Natural killer cell (primary cell): ENCODE measurements at regions not wholly inside any gene's neighbourhood (a gene's known extent, or its start where the extent isn't known, plus 50 kb on each side); places are given as distances from the start of the nearest gene placed in this dataset.

Experiments used
- ATAC-seq, 3 donors: fragments of 150-1000 bp in 2 of 3; fragments of 200-7000 bp in 1 of 3; cut with Tn5 transposase; 1 replicate in 1 of 3; 2 replicates in 2 of 3; pipeline ENCODE4 v1.10.0; 2021; ENCODE audit warnings: mild to moderate bottlenecking in 2 of 3, moderate library complexity in 2 of 3
- DNase-seq, 2 donors: peaks; one replicate each; pipeline versions ENCODE4 v3.0.0 to v3.0.0-alpha.2; 2013 to 2021; ENCODE audit warnings: mixed read lengths in 1 of 2
- H3K27ac ChIP-seq: one replicate; pipeline ENCODE4 v1.5.1; 2013; ENCODE audit warnings: mild to moderate bottlenecking, low read length
- H3K27me3 ChIP-seq: one replicate; pipeline ENCODE4 v1.6.1; 2013; ENCODE audit warnings: low read length; ENCODE audit not compliant: control insufficient read depth, insufficient read depth
- H3K36me3 ChIP-seq: one replicate; pipeline ENCODE4 v1.6.1; 2013; ENCODE audit warnings: low read length; ENCODE audit not compliant: control insufficient read depth, insufficient read depth
- H3K4me1 ChIP-seq: one replicate; pipeline ENCODE4 v1.6.1; 2013; ENCODE audit warnings: low read length; ENCODE audit not compliant: control insufficient read depth, insufficient read depth
- H3K4me3 ChIP-seq: one replicate; pipeline ENCODE4 v1.5.1; 2013; ENCODE audit warnings: low read length
- H3K9me3 ChIP-seq: one replicate; pipeline ENCODE4 v1.6.1; 2013; ENCODE audit warnings: low read length; ENCODE audit not compliant: control insufficient read depth, insufficient read depth
- H3K27ac Mint-ChIP-seq, 2 donors: one replicate each; pipeline ENCODE4 v1.8.0; 2022; ENCODE audit warnings: mild to moderate bottlenecking in 2 of 2, mixed read lengths in 2 of 2, moderate library complexity in 1 of 2
- H3K27me3 Mint-ChIP-seq, 2 donors: one replicate each; pipeline ENCODE4 v1.8.0; 2022; ENCODE audit warnings: low read depth in 2 of 2, mixed read lengths in 2 of 2
- H3K36me3 Mint-ChIP-seq: one replicate; pipeline ENCODE4 v1.8.0; 2022; ENCODE audit warnings: mixed read lengths
- H3K4me1 Mint-ChIP-seq, 2 donors: one replicate each; pipeline ENCODE4 v1.8.0; 2022; ENCODE audit warnings: mixed read lengths in 2 of 2
- H3K4me3 Mint-ChIP-seq: one replicate; pipeline ENCODE4 v1.8.0; 2022; ENCODE audit warnings: mild to moderate bottlenecking, moderate library complexity, mixed read lengths
- H3K9me3 Mint-ChIP-seq, 2 donors: one replicate each; pipeline ENCODE4 v1.8.0; 2022; ENCODE audit warnings: mixed read lengths in 2 of 2
- WGBS: methylation state at CpG from one replicate; pipeline ENCODE4 v1.1.7; 2013; ENCODE audit warnings: missing lambda C conversion rate; ENCODE audit not compliant: insufficient coverage; 5-methylcytosine and 5-hydroxymethylcytosine counted together
- intact Hi-C: fragments of 100-400 bp; cut with micrococcal nuclease; formaldehyde crosslinking; loops from one replicate; pipeline ENCODE4 v1.14.2; 2022
- TF ChIP-seq, protein P1 (sequence below): fragments of 200-600 bp; IDR thresholded peaks from one replicate; pipeline ENCODE4 v1.8.0; 2022; ENCODE audit warnings: antibody characterized with exemption

DNA sequence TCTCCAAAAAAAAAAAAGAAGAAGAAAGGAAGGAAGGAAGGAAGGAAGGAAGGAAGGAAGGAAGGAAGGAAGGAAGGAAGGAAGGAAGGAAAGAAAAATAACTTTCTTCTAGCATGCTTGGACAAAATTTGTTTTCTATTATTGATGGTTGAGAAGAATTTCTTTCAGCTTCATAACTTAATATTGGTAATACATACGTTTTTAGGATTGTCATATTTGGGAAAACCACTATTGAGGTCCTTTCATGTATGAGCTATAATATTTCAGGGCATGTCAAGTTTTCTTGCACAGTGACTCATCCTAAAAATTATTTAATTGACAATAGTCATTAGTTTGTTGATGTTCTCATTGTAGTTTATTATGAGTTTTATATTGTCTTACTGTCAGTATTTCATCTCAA is 66.4 kb upstream of the PKDCC start:
- no peak overlapping the region for H3K4me3 Mint-ChIP-seq
- DNase-seq (no peak), ATAC-seq (no peak)
- peaks cover 9 to 10% of the 10 kb centered on the region in 2 donors for H3K27me3 Mint-ChIP-seq
- TF ChIP-seq, protein P1, sequence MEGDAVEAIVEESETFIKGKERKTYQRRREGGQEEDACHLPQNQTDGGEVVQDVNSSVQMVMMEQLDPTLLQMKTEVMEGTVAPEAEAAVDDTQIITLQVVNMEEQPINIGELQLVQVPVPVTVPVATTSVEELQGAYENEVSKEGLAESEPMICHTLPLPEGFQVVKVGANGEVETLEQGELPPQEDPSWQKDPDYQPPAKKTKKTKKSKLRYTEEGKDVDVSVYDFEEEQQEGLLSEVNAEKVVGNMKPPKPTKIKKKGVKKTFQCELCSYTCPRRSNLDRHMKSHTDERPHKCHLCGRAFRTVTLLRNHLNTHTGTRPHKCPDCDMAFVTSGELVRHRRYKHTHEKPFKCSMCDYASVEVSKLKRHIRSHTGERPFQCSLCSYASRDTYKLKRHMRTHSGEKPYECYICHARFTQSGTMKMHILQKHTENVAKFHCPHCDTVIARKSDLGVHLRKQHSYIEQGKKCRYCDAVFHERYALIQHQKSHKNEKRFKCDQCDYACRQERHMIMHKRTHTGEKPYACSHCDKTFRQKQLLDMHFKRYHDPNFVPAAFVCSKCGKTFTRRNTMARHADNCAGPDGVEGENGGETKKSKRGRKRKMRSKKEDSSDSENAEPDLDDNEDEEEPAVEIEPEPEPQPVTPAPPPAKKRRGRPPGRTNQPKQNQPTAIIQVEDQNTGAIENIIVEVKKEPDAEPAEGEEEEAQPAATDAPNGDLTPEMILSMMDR: no peak
- no peak overlapping the region for H3K27ac Mint-ChIP-seq
- no CpG with 5 or more reads among the region's 1 CpG for WGBS
- H3K4me1 ChIP-seq: no peaks in the 10 kb centered on the region
- H3K9me3 Mint-ChIP-seq: no peaks in the 10 kb centered on the region
- no peaks in the 10 kb centered on the region for H3K36me3 ChIP-seq
- H3K4me1 Mint-ChIP-seq: no peaks in the 10 kb centered on the region
- no peak overlapping the region for H3K27ac ChIP-seq
- H3K27me3 ChIP-seq: no peaks in the 10 kb centered on the region
- no peaks in the 10 kb centered on the region for H3K9me3 ChIP-seq
- H3K36me3 Mint-ChIP-seq: no peaks in the 10 kb centered on the region
- H3K4me3 ChIP-seq: no peak overlapping the region
- intact Hi-C loops: no loop called here

DNA sequence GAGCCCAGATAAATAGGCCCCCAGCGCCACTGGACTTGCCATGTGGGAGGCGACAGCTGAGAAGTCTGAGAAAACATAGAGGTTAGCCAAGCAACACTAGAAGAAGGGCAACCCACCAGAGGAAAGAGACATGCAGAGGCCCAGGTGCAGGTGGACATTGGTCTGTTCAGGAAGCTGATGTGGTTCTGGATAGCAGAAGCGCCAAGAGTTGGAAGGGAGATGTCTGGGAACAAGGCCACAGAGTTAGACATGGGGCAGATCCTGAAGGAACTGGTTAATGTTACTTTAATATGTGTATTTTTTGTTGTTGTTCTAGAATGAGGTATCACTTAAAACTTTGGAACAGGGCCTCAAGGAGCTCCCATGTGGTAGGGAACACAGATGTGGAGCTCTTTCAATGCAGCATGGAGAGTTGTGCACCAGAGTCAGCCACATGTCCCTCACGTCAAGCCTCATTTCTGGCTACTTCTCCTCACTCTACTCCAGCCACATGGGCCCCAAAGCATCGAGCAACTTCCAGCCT is 62.2 kb upstream of the PKDCC start:
- no peaks in the 10 kb centered on the region for H3K36me3 ChIP-seq
- TF ChIP-seq, protein P1: no peak
- Mint-ChIP-seq H3K4me1 (no peaks in the 10 kb centered on the region), H3K27ac (no peak overlapping the region), H3K9me3 (no peaks in the 10 kb centered on the region), H3K4me3 (no peak overlapping the region), H3K36me3 (no peaks in the 10 kb centered on the region), H3K27me3 (peaks cover 8 to 22% of the 10 kb centered on the region in 2 donors)
- no peak overlapping the region for H3K4me3 ChIP-seq
- H3K27ac ChIP-seq: no peak overlapping the region
- intact Hi-C loops: no loop called here
- no peaks in the 10 kb centered on the region for H3K9me3 ChIP-seq
- 90% methylated on average over 5 of the region's 5 CpGs for WGBS
- ATAC-seq: no peak
- no peaks in the 10 kb centered on the region for H3K4me1 ChIP-seq
- no peaks in the 10 kb centered on the region for H3K27me3 ChIP-seq
- no peak for DNase-seq

DNA sequence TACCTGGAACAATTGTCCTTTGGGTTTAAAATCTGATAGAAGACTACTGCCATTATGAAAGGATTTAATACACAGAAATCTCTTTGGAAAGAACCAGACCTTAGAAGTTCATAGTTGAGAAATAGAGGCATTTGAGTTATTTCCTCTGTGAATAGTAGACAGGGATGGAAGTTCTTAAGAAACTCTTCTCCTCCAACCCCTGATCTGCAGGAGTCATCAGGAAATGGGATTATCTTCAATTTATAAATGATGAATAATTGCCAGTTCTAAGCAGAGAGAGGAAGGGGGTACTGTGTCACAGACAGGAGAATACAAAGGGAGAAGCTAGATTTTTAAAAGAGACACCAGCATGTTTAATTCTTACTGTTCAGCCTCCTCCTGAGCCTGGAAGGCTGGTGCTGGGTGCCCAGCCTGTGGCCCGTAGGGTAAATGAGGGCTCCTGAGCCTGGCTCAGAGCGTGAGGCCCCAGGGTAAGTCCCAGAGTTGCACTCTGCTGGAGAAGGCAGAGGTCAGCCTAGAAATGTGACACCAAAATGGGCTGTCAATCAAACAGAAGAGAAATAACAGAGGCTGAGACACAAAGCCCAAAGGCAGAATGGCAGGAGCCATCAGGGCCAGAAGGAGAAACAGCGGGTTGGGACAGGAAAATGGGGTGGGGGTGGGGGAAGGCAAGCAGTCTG is 58.2 kb upstream of the PKDCC start:
- 93% methylated on average over 3 of the region's 3 CpGs for WGBS
- no peak for ATAC-seq
- TF ChIP-seq, protein P1: no peak
- Mint-ChIP-seq H3K27me3 (peaks cover 13 to 22% of the 10 kb centered on the region in 2 donors), H3K9me3 (no peaks in the 10 kb centered on the region), H3K4me3 (no peak overlapping the region), H3K4me1 (no peaks in the 10 kb centered on the region), H3K27ac (no peak overlapping the region), H3K36me3 (no peaks in the 10 kb centered on the region)
- H3K27ac ChIP-seq: no peak overlapping the region
- H3K27me3 ChIP-seq: no peaks in the 10 kb centered on the region
- H3K9me3 ChIP-seq: no peaks in the 10 kb centered on the region
- no peak overlapping the region for H3K4me3 ChIP-seq
- H3K36me3 ChIP-seq: no peaks in the 10 kb centered on the region
- H3K4me1 ChIP-seq: no peaks in the 10 kb centered on the region
- intact Hi-C loops: no loop called here
- DNase-seq: no peak

DNA sequence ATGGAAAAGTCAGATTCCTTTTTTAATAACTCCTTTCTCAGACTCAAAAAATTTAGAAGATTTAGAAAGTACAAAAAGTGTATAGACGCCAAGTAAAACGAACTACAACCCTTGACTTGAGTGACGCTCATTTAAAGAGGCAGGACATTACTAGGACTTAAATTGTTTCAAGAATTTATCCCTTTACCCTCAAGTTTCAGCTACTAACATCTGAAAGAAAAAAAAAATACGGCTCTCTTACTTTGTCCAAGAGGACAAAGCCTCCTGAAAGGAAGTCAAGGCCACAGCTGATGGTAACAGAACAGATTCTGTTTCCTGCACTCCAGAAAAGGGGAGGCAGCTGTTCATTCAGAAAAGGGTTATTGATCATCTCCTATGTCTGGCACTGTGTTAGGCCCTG is 57.6 kb upstream of the PKDCC start:
- Histone ChIP-seq H3K27me3 (no peaks in the 10 kb centered on the region), H3K9me3 (no peaks in the 10 kb centered on the region), H3K36me3 (no peaks in the 10 kb centered on the region), H3K27ac (no peak overlapping the region), H3K4me1 (no peaks in the 10 kb centered on the region), H3K4me3 (no peak overlapping the region)
- TF ChIP-seq, protein P1: no peak
- Mint-ChIP-seq H3K27me3 (peaks cover 13 to 22% of the 10 kb centered on the region in 2 donors), H3K36me3 (no peaks in the 10 kb centered on the region), H3K27ac (no peak overlapping the region), H3K4me3 (no peak overlapping the region), H3K9me3 (no peaks in the 10 kb centered on the region), H3K4me1 (no peaks in the 10 kb centered on the region)
- no peak for DNase-seq
- intact Hi-C loops: no loop called here
- 88% methylated on average over 4 of the region's 4 CpGs for WGBS
- ATAC-seq: no peak
